Smooth muscle cell (in vitro differentiated cells): ENCODE measurements at regions not wholly inside any gene's neighbourhood (a gene's known extent, or its start where the extent isn't known, plus 50 kb on each side); places are given as distances from the start of the nearest gene placed in this dataset.

Experiments
- DNase-seq: peaks from one replicate; lab custom pipeline; 2025; ENCODE audit not compliant: unreplicated experiment; lab: John Stamatoyannopoulos, UW
- H2AFZ ChIP-seq: fragments of 200-600 bp; sonication (generic); 2 replicates; pipeline ENCODE4 v1.6.0; 2016; ENCODE audit warnings: antibody characterized with exemption, low read depth, mild to moderate bottlenecking
- H3F3A ChIP-seq: fragments of 200-600 bp; sonication (generic); 2 replicates; pipeline ENCODE4 v1.6.0; 2017; ENCODE audit warnings: antibody characterized with exemption, low read depth
- H3K27ac ChIP-seq: fragments of 200-600 bp; sonication (generic); 2 replicates; pipeline ENCODE4 v1.5.1; 2016; ENCODE audit warnings: low read depth, mild to moderate bottlenecking
- H3K27me3 ChIP-seq: fragments of 200-600 bp; sonication (generic); 2 replicates; pipeline ENCODE4 v1.6.1; 2016; ENCODE audit warnings: low read depth, mild to moderate bottlenecking
- H3K36me3 ChIP-seq: fragments of 200-600 bp; sonication (generic); 2 replicates; pipeline ENCODE4 v1.5.1; 2016; ENCODE audit warnings: low read depth
- H3K4me1 ChIP-seq: fragments of 200-600 bp; sonication (generic); 2 replicates; pipeline ENCODE4 v1.5.1; 2016; ENCODE audit warnings: low read depth
- H3K4me2 ChIP-seq: fragments of 200-600 bp; sonication (generic); 2 replicates; pipeline ENCODE4 v1.6.0; 2016; ENCODE audit warnings: mild to moderate bottlenecking
- H3K4me3 ChIP-seq: fragments of 200-600 bp; sonication (generic); 2 replicates; pipeline ENCODE4 v1.5.1; 2016; ENCODE audit warnings: mild to moderate bottlenecking
- H3K79me2 ChIP-seq: fragments of 200-600 bp; sonication (generic); 2 replicates; pipeline ENCODE4 v1.6.0; 2016; ENCODE audit warnings: low read depth, mild to moderate bottlenecking
- H3K9ac ChIP-seq: fragments of 200-600 bp; sonication (generic); 2 replicates; pipeline ENCODE4 v1.6.0; 2016; ENCODE audit warnings: low read depth
- H3K9me3 ChIP-seq: fragments of 200-600 bp; sonication (generic); replicated peaks from 2 replicates; pipeline ENCODE4 v1.5.1; 2016; ENCODE audit warnings: low read depth
- H4K20me1 ChIP-seq: fragments of 200-600 bp; sonication (generic); 2 replicates; pipeline ENCODE4 v1.6.0; 2016; ENCODE audit warnings: low read depth
- WGBS: methylation state at CpG from one replicate; pipeline ENCODE4 v1.1.7; 2016; ENCODE audit warnings: low lambda C conversion rate; 5-methylcytosine and 5-hydroxymethylcytosine counted together
- TF ChIP-seq, protein P1 (sequence below): fragments of 200-600 bp; sonication (generic); IDR thresholded peaks from 2 replicates; pipeline ENCODE4 v1.5.1; 2017; ENCODE audit warnings: borderline replicate concordance, mild to moderate bottlenecking, antibody characterized with exemption; ENCODE audit not compliant: insufficient read depth, poor library complexity, severe bottlenecking

DNA sequence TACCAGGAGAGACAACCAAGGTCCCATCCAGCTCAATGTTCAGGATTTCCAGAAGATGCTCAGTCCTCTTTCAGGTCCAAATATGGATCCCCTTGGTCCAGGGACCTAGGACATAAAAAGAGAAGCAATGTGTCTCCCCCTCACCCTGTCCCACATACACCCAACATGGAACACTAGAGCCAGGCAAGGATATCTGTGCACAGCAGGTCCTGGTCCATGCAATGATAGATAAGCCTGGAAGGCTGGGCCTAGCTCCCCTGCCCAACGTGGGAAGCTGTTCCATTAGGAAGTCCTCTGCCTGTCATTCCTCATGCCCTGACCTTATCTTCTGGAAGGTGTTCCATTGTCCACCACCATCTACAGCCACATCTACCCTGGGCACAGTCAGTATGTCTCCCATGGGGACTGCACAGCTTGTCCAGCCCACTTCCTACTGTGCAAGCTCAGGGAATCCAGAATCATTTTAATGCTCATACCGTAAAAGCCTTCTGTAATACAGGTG is 1434.8 kb downstream of the TBC1D22A start:
- TF ChIP-seq, protein P1, sequence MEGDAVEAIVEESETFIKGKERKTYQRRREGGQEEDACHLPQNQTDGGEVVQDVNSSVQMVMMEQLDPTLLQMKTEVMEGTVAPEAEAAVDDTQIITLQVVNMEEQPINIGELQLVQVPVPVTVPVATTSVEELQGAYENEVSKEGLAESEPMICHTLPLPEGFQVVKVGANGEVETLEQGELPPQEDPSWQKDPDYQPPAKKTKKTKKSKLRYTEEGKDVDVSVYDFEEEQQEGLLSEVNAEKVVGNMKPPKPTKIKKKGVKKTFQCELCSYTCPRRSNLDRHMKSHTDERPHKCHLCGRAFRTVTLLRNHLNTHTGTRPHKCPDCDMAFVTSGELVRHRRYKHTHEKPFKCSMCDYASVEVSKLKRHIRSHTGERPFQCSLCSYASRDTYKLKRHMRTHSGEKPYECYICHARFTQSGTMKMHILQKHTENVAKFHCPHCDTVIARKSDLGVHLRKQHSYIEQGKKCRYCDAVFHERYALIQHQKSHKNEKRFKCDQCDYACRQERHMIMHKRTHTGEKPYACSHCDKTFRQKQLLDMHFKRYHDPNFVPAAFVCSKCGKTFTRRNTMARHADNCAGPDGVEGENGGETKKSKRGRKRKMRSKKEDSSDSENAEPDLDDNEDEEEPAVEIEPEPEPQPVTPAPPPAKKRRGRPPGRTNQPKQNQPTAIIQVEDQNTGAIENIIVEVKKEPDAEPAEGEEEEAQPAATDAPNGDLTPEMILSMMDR: no peak
- Histone ChIP-seq H2AFZ (no peak overlapping the region), H3K4me3 (no peak overlapping the region), H3K9me3 (no peaks in the 10 kb centered on the region), H4K20me1 (no peaks in the 10 kb centered on the region), H3K36me3 (no peaks in the 10 kb centered on the region), H3K27ac (no peak overlapping the region), H3K27me3 (no peaks in the 10 kb centered on the region), H3K4me1 (peaks cover 4% of the 10 kb centered on the region), H3F3A (no peaks in the 10 kb centered on the region), H3K9ac (no peak overlapping the region), H3K79me2 (no peaks in the 10 kb centered on the region), H3K4me2 (no peak overlapping the region)
- DNase-seq: no peak
- WGBS: 78% methylated on average over 2 of the region's 2 CpGs

DNA sequence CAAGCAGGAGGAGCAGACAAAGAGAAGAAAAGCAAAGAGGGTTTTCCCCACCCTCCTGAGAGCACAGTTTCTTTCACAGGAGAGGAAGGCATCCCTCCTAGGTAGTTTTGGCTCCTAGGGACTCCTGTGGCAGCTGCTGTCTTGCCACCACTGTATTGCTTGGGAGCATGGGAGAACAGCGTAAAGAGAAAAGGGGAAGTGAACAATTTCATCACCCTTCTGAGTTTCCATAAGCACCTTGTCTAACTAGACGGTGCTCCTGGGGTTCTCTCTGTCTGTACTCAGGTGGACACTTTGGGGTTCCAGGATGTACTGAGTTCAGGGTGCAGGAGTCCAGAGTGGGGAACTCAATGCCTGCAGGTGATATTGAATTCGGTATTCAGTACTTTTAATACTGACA is 1430.5 kb downstream of the TBC1D22A start:
- no peaks in the 10 kb centered on the region for H3K79me2 ChIP-seq
- H3K9ac ChIP-seq: no peak overlapping the region
- no peak for DNase-seq
- TF ChIP-seq, protein P1: no peak
- no peak overlapping the region for H3K4me2 ChIP-seq
- no peaks in the 10 kb centered on the region for H3K27me3 ChIP-seq
- peak overlapping the region; percentile 33 for H2AFZ ChIP-seq
- H3F3A ChIP-seq: no peaks in the 10 kb centered on the region
- H3K9me3 ChIP-seq: no peaks in the 10 kb centered on the region
- peaks cover 4% of the 10 kb centered on the region for H3K4me1 ChIP-seq
- H3K4me3 ChIP-seq: no peak overlapping the region
- no peaks in the 10 kb centered on the region for H3K36me3 ChIP-seq
- 82% methylated on average over 3 of the region's 3 CpGs for WGBS
- no peak overlapping the region for H3K27ac ChIP-seq
- no peaks in the 10 kb centered on the region for H4K20me1 ChIP-seq

DNA sequence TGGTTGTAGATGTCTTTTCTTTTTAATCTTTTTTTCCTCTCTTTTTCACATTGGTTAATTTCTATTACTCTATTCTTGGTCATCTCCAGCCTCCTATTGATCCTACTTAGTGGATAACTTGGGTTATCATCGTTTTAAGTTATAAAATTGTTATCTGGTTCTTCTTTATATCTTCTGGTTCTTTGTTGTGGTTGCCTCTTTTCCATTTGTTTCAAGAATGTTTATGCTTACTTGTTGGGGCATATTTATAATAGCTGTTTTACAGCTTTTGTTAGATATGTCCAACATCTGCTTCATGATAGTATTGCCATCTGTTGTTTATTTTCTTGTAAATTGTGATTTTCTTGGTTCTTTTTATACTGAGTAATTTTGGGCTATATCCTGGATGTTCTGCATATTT is 1429.6 kb downstream of the TBC1D22A start:
- peaks cover 4% of the 10 kb centered on the region for H3K4me1 ChIP-seq
- TF ChIP-seq, protein P1: no peak
- H3K27me3 ChIP-seq: no peaks in the 10 kb centered on the region
- no peak overlapping the region for H3K27ac ChIP-seq
- no peak for DNase-seq
- no peak overlapping the region for H3K9ac ChIP-seq
- no peaks in the 10 kb centered on the region for H3F3A ChIP-seq
- H3K36me3 ChIP-seq: no peaks in the 10 kb centered on the region
- H4K20me1 ChIP-seq: no peaks in the 10 kb centered on the region
- H3K4me3 ChIP-seq: no peak overlapping the region
- H3K9me3 ChIP-seq: no peaks in the 10 kb centered on the region
- no peaks in the 10 kb centered on the region for H3K79me2 ChIP-seq
- 50% methylated on average over 1 of the region's 1 CpG for WGBS
- H3K4me2 ChIP-seq: no peak overlapping the region
- no peak overlapping the region for H2AFZ ChIP-seq

DNA sequence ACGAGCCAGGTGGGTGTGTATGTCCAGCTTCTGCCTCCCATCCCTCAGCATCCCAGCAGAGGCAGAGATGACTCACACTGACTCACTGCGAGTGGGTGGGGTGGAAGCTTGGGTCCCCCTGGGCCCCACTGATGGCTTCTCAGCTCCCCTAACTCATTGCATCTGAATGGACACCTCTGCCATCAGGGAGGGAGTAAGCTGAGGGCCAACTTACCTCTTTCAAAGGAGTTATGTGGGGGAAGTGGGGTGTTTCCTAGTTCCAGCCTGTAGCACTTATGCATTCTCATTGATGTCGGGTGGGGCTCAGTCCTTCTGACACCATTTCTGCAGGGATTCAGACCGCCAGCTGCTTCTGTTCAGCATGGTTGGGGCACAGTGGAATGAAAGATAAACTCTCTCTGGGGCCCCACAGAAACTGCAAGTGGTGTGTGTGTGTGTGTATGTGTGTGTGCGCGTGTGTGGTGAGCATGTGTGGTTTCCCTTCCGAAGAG is 1425.8 kb downstream of the TBC1D22A start:
- Histone ChIP-seq H3K4me2 (peak overlapping the region; percentile 70), H3F3A (no peaks in the 10 kb centered on the region), H3K36me3 (no peaks in the 10 kb centered on the region), H3K79me2 (no peaks in the 10 kb centered on the region), H3K4me1 (peaks cover 4% of the 10 kb centered on the region), H3K9me3 (no peaks in the 10 kb centered on the region), H3K9ac (no peak overlapping the region), H3K27me3 (no peaks in the 10 kb centered on the region), H3K27ac (peak overlapping the region; percentile 32), H2AFZ (no peak overlapping the region), H4K20me1 (no peaks in the 10 kb centered on the region), H3K4me3 (no peak overlapping the region)
- no peak for DNase-seq
- TF ChIP-seq, protein P1: no peak
- WGBS: 47% methylated on average over 7 of the region's 7 CpGs
